Ishikawa (cell line): ENCODE measurements at regions not wholly inside any gene's neighbourhood (a gene's known extent, or its start where the extent isn't known, plus 50 kb on each side); places are given as distances from the start of the nearest gene placed in this dataset.

Source experiments
- CEBPB ChIP-seq: IDR thresholded peaks from 2 replicates; pipeline ENCODE4 v1.6.1; 2012
- CREB1 ChIP-seq: IDR thresholded peaks from 2 replicates; pipeline ENCODE4 v1.6.1; 2012; ENCODE audit warnings: low read depth
- EP300 ChIP-seq: IDR thresholded peaks from 2 replicates; pipeline ENCODE4 v1.6.1; 2012; ENCODE audit warnings: borderline replicate concordance
- MAX ChIP-seq: IDR thresholded peaks from 2 replicates; pipeline ENCODE4 v1.6.1; 2012
- NFIC ChIP-seq: IDR thresholded peaks from 2 replicates; pipeline ENCODE4 v1.6.1; 2012
- RAD21 ChIP-seq: IDR thresholded peaks from 2 replicates; pipeline ENCODE4 v1.6.1; 2012; ENCODE audit warnings: low read depth
- TAF1 ChIP-seq: IDR thresholded peaks from 2 replicates; pipeline ENCODE4 v1.6.1; 2012; ENCODE audit warnings: low read depth, mild to moderate bottlenecking
- TCF12 ChIP-seq: IDR thresholded peaks from 2 replicates; pipeline ENCODE4 v1.6.1; 2012; ENCODE audit warnings: low read depth
- TEAD4 ChIP-seq: IDR thresholded peaks from 2 replicates; pipeline ENCODE4 v1.6.1; 2012
- YY1 ChIP-seq: IDR thresholded peaks from 2 replicates; pipeline ENCODE4 v1.6.1; 2012; ENCODE audit warnings: low read depth
- TF ChIP-seq, protein P1 (sequence below): IDR thresholded peaks from 2 replicates; pipeline ENCODE4 v1.6.1; 2012
- TF ChIP-seq, protein P2 (sequence below): IDR thresholded peaks from 2 replicates; pipeline ENCODE4 v1.6.1; 2012; ENCODE audit warnings: low read depth, mild to moderate bottlenecking

GRCh38 chr9:19600538-19600937 lies 188.3 kb downstream of the SLC24A2 start:
- TF ChIP-seq, protein P1, sequence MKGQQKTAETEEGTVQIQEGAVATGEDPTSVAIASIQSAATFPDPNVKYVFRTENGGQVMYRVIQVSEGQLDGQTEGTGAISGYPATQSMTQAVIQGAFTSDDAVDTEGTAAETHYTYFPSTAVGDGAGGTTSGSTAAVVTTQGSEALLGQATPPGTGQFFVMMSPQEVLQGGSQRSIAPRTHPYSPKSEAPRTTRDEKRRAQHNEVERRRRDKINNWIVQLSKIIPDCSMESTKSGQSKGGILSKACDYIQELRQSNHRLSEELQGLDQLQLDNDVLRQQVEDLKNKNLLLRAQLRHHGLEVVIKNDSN, result no peak
- TF ChIP-seq TEAD4 (no peak), RAD21 (no peak), EP300 (no peak), TCF12 (no peak), NFIC (no peak), CEBPB (no peak), MAX (no peak), TAF1 (no peak), YY1 (no peak), CREB1 (no peak)
- TF ChIP-seq, protein P2, sequence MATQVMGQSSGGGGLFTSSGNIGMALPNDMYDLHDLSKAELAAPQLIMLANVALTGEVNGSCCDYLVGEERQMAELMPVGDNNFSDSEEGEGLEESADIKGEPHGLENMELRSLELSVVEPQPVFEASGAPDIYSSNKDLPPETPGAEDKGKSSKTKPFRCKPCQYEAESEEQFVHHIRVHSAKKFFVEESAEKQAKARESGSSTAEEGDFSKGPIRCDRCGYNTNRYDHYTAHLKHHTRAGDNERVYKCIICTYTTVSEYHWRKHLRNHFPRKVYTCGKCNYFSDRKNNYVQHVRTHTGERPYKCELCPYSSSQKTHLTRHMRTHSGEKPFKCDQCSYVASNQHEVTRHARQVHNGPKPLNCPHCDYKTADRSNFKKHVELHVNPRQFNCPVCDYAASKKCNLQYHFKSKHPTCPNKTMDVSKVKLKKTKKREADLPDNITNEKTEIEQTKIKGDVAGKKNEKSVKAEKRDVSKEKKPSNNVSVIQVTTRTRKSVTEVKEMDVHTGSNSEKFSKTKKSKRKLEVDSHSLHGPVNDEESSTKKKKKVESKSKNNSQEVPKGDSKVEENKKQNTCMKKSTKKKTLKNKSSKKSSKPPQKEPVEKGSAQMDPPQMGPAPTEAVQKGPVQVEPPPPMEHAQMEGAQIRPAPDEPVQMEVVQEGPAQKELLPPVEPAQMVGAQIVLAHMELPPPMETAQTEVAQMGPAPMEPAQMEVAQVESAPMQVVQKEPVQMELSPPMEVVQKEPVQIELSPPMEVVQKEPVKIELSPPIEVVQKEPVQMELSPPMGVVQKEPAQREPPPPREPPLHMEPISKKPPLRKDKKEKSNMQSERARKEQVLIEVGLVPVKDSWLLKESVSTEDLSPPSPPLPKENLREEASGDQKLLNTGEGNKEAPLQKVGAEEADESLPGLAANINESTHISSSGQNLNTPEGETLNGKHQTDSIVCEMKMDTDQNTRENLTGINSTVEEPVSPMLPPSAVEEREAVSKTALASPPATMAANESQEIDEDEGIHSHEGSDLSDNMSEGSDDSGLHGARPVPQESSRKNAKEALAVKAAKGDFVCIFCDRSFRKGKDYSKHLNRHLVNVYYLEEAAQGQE, result no peak
